Activated CD4-positive, alpha-beta T cell treated with anti-CD3 and anti-CD28 coated beads, Interleukin-2, amount 50 U/mL, for 24 hours (primary cell): ENCODE measurements at regions not wholly inside any gene's neighbourhood (a gene's known extent, or its start where the extent isn't known, plus 50 kb on each side); places are given as distances from the start of the nearest gene placed in this dataset.

Source experiments
- DNase-seq, 2 donors: peaks; one replicate each; pipeline ENCODE4 v3.0.0-alpha.2; 2020; ENCODE audit warnings: low read depth in 1 of 2, low spot score in 1 of 2

DNA sequence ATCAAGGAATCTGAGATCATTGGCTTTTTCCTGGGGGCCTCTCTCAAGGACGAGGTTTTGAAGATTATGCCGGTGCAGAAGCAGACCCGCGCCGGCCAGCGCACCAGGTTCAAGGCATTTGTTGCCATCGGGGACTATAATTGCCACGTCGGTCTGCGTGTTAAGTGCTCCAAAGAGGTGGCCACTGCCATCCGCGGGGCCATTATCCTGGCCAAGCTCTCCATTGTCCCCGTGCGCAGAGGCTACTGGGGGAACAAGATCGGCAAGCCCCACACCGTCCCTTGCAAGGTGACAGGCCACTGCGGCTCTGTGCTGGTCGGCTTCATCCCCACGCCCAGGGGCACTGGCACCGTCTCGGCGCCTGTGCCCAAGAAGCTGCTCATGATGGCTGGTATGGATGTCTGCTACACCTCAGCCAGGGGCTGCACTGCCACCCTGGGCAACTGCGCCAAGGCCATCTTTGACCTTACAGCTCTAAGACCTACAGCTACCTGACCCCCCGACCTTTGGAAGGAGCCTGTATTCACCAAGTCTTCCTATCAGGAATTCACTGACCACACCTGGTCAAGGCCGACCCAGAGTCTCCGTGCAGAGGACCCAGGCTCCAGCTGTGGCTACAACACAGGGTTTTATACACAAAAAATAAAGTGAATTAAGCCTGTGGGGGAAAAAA, 141.8 kb downstream of the SOCS6 start:
- no peak for DNase-seq

DNA sequence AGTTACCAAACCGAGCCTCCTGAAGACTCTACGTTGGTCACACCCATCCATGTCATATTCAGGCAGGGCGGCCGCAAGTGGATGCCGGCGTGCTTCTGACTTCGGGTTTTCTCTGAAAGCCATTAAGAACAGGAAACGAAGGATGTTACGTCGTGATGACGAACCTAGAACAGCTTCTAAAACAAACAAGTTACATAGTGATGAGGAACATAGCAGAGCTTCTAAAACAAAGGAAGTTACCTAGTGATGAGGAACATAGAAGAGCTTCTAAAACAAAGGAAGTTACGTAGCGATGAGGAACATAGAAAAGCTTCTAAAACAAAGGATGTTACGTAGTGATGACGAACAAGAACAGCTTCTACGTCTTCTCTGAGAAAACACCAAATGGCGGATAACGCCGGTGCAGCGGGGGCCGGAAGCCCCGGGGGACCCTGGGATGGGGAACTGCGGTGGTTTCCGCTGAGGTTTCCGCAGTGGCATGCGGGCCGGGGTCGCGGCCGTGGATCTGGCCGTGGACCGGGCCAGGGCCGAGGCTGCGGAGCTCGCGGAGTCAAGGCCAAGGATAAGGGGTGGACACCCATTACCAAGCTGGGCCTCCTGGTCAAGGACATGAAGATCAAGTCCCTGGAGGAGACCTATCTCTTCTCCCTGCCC, 141.1 kb downstream of the SOCS6 start:
- no peak for DNase-seq

DNA sequence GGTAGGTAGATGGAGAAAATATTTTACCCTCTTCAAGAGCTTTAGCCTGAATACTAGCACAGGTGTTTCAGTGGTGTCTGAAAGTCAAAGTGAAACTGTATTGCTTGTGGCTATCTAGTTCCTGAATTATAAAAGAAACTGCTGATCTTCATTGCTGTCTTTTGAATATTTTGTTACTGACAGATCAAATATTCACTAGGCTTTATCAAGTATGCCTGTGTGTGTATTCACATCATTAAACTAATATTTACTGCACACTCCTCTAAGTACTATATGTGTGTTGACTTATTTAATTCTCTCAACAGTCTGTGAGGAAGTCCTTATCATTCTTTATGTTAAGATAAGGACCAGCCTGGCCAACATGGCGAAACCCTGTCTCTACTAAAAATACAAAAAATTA, 139.6 kb downstream of the SOCS6 start:
- no peak for DNase-seq

DNA sequence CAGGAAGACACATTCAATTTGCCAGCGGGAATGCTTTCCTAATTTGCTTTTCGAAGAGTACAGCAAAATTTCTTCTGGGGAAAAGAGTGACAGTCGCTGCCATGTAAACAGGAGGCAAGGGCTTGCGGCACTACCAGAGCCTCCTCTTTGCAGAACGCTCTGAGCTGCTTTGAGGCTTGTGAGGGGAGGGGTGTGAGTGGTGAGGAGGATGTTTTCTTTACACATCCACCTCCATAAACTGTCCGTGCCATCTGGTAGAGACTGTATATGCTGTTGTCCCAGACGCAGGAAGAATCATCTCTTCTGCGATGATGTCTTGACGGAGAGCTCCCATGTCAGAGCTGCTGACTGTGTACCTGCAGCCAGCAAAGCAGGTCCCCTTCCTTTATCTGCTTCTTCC, 138.0 kb downstream of the SOCS6 start:
- no peak for DNase-seq

DNA sequence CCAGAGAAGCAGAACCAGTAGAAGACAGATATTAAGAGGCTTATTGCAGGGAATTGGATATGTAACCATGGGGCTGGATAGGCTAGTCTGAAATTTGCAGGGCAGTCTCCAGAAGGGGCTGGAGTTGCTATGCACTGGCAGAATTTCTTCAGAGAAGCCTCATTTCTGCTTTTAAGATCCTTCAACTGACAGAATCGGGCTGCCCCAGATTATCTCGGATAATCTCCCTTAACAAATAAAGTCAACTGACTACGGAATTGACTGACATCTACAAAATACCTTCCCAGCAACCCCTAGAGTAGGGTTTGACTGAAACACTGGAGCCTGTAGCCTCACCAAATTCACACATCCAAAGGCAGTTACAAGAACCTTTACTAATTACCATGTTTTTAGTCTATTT, 136.4 kb downstream of the SOCS6 start:
- DNase-seq = no peak

DNA sequence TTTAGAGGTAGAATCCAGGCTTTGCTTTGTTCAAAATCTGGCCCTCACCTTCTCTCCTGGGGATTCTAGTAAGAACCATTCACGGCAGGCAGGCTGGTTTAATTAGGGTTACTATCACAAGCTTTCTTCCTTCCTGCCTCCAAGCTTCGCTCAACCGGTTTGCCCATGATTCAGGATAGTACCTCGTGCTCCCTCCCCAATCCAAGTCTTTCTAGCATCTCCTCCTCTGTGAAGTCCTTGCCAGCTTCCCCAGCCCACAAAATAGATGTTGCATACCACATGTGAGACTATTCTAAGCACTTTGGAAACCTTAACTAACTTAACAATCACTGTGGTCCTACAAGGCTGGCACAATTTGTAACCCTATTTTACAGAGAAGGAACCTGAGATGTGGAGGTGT, 135.1 kb downstream of the SOCS6 start:
- no peak for DNase-seq

DNA sequence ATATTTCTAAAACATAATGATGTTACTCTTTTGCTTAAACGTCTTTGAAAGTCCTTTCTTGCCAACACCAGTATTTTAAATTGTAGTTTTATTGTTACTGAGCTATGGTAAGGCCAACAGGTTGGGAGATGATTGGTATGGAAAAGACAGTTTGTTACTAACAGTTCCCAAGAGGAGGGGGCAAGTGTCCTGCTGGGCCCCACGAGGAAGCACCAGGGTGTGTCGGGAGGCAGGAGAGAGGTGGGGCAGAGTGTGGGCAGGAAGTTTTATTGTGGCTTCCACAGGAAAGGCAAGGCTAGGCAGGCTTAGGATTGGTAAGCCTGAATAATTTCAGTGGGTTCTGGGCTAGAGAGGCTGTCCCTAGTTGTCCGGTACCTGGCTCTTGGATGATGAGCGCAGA, 134.3 kb downstream of the SOCS6 start:
- DNase-seq = no peak

DNA sequence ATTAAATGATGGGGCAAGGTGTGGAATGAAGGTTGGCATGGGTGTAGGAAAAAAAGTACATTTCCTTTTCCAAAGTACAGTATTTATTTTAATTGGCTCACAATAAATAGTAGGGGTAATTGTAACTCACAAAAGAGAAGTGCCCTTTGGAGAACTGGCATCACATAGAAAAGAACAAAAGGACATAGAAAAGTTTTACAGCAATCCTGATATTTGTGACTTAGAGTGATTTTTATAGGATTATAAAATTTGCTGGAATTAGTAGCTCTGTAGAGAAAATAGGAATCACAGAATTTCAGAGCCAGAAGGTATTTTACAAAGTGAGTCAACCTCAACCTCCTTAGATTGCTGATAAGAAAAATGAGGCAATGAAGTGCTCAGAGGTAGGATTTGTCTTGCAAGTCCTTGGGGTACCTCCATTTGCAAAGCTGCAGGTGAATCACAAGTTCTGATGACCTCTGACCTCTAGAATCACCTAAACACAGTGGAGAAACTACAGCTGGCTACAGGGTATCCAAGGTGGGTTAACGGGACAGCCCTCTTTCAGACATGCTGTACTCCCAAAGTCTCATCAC, 133.6 kb downstream of the SOCS6 start:
- DNase-seq = no peak

DNA sequence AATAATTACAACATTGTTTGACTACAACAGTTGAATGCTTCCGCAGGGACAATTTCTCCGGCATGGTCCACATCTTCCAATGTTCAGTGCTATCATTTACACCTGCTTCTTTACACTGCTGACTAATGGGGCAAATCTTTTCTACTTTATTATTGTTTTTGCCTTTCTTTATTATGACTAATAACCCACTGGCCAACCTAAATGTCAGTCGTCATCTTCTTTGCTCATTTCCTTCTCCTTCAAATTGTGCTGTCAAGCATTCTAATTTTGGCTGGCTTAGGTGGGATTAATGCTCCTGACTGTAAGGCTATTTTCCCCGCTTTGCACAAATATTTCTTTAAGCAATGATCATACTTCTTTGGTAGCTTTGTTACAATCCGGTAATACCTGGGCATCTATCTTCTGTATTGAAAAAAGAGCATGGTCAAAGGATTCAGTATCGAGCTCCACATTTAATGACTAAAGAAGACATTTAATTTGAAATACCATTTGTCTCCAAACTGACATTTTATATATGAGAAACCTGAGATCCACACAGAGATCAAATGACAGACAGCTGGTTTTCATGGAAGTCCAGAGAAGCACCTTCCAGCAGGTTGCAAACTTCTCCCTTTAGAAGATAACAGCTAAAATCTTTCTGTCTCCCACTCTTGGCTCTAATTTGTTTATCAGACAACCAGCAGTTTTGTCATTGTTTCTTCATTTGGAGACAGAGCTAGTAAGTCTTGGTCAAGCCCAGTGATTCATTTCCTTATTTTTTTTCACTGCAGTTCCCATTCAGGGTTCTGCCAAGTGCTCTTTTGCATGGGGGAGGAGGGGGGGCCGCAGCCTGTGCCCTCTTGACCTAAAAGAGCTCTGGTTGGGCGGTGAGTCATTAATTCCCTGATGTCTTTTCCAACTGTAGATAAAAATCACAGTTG, 132.9 kb downstream of the SOCS6 start:
- DNase-seq = no peak

DNA sequence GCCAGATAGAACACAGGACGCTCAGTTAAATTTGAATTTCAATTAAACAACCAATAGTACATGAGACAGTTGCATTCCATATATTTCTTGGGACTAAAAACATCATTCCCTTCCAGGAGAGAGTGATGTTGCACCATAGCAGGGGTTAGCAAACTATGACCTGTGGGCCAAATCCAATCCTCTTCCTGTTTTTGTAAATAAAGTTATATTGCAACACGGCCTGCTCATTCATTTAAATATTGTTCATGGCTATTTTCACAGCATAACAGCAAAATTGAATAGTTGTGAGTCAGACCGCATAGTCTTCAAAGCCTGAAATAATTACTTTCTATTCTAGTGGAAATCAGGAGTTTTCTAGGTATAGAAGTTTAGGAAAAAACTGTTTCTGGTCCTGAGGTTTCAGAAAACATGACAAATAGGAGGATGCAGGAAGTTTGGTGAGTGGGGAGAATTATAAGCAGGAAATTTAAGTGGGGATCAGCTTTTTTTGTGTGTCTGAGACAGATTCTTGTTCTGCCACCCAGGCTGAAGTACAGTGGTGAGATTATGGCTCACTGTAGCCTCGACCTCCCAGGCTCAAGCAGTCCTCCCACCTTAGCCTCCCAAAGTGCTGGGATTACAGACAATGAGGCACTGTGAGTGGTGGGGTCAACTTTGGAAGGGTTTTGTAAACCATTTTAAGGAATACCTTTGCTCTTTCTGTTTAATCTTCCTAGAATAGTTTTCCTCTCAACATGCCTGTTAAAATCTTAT, 131.5 kb downstream of the SOCS6 start:
- no peak for DNase-seq

DNA sequence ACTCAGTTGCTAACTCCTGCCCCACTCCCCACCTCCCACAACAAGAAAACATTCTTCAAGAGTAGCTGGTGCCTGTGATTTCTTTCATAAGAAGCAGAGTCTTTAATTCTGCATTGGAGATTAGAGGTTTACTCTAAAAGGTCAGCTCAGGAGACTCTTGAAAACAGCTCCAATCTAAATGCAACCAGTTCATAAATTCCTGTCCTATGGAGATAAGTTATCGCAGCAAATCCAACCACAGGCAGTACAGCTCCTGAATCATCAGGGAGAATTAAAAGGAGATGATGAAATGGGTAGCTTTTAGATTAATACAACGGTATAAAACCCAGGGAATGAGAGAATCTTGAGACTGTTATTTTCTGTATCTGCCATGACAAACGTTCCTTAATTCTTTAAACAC, 130.7 kb downstream of the SOCS6 start:
- DNase-seq = no peak

DNA sequence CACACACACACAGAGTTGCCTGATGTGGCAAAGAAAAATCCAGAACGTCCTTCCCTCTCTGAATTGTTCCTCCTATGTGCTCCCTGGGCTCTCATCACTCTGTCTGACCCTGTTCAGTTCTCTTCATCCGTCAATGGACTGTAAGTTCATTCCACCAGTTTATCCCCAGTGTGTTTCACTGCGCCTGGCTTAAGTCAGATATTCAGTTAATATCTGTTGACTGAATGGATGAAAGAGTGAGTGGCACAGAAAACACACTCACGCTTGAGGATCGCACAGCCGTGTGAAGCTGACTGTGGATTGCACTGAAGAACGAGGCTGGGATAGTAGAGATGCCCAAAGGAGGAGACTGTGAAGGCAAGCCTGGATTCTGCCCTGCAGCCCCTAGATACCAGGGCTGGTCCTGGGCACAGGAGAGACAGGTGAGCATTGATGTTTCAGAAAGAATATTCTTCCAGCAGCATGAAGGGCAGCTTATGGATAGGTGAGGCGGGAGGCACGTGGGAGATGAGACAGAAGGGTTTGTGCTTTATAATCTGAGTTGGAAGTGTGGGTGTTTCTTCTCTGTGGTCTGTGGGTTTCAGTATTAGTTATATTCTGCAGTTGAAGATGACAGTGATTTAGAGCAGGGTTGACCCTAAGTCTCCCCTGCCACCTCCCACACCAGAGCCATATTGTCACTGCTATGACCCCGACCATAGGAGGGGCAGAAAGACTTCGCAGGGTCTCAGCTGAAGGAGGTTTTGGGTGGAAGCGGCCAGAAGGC, 129.9 kb downstream of the SOCS6 start:
- no peak for DNase-seq

DNA sequence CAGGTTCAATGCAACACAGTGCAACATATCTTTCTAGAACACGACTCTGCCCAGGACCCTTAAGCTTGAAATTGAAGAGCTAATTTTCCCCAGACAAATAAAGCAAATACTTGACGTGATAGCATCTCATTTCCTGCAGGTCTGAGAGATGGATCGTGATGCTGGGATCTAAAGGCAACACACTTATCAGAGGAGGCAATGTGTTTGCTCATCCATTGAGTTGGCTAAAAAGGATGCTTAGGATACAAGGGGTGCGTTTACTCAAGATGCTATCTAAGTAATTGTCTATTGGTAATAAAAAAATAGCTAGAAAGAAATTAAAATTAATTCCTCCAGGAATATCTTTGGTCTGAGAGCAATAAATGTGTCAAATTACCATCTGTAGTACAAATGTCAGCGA, 129.0 kb downstream of the SOCS6 start:
- no peak for DNase-seq

DNA sequence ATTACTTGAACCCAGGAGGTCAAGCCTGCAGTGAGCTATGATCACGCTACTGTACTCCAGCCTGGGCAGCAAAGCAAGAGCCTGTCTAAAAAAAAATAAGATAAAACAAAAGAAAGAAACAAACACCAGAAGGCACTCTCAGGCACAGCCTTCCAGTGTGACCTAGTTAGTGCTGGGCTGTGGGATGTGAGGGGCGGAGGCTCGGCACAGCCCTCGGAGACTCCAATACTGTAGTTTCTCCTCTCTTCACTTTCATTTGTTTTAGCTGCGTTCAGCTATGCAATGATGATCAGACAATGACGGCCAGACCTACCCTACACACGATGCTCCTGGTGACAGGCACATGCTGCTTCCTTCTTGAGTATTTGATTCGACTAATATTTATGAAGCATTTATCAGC, 127.7 kb downstream of the SOCS6 start:
- no peak for DNase-seq

DNA sequence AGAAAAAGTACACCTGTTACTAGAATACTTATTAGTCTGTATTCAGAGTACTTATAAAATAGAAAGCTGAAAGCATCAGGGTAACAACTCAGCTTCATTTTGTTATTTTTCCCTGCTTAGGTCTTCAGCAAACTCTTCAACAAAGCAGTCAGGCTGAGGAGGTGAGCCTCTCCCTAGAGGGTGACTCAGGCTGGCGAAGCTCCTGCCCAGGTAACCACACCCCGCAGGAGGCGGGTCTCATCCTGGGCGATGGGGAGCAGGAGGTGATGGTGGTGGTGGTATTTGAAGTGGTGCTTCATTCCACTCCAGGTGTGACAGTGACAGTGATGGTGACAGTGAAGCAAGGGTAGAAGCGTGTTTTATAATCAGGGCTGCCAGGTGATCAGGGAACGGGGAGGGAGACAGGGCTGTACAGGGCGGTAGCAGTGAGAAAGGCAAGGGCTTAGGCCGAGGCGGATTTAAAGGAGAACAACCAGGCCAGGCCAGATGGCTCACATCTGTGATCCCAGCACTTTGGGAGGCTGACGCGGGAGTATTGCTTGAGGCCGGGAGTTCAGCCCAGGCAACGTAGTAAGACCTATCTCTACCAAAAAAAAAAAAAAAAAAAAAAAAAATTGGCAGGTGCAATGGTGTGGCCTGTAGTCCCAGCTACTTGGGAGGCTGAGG, 127.1 kb downstream of the SOCS6 start:
- no peak for DNase-seq

DNA sequence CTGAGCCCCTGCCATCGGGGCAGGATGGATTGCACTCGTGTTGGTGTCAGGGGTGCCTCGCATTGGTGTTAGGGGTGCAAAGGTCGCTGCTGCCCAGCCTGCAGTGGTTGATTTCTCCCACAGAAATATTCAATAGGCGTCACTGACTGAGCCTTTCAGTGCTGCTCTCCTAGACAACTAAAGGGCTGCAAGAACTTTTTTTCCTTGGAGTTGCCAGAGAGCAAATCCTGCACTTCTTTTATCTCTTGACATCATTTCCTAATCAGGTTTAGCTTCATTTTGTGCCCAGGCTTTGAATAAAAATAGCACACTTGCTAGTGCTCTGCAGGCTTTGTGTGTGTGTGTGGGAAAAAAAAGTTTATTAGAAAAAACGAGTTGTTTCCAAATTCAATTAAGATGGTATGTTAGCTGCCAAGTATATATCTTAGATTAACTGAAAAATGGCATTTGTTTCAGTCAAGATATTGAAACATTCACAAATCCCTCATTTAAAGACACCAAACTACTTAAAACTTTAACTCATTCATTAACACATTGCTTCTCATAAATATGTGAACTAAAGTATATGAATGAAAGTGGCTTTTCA, 125.6 kb downstream of the SOCS6 start:
- no peak for DNase-seq

DNA sequence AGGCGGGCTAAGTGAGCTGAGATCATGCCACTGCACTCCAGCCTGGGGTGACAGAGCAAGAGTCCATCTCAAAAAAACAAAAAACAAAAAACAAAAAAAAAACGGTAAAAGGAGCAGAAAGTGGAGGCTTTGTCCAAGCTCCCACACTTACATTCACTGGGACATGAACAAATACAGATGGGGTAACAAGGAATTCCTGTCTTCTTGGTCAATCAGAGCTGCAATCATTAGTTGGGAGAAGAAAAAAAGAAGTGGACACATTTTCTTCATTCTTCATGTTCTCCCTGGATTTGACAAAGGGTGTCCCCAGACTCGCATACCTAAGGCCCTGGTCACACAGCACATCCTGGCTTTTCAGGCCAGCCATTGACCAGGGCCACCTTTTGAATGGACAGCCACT, 124.6 kb downstream of the SOCS6 start:
- DNase-seq = no peak

DNA sequence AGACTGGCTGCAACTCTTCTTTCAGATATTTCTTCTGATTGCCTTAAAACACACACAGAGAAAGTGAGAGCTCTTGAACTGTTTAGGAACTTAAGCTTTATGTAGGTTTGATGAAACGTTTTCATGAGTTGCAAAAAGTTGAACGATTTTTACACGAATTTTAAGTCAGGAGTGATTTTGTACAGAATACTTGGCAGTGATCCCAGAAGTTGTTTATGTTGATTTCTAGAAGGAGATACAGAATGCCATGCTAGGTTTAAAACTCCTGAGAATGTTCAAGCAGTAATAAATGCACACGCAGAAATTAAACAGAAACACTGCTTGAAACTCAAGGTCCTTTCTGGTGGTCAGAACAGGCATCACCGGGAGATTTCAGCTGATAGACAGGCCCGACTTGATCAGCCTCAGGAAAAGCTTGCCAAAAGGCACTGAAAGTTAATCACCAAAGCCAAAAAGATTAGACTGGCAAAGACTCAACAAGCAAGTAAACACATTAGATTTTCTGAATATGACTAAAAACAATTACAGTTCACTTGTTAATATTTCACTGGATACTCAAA, 123.1 kb downstream of the SOCS6 start:
- no peak for DNase-seq

DNA sequence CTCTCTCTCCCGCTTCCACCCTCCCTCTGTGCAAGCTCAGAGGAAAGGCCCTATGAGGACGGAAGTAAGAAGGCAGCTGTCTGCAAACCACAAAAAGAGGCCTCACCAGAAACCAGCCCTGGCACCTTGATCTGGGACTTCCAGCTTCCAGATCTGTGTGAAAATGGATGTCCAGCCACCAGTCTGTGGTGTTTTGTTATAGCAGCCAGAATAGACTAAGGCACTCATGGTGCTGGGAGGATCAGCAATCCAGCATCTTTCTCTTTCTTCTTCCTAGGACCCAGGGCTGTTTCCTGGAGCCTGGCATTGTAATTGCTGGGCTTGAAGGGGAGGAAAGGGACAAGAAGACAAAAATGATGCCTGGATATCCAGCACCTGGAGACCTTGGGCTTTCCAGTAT, 122.5 kb downstream of the SOCS6 start:
- DNase-seq = no peak
